Activated T-helper 17 cell treated with anti-CD3 and anti-CD28 coated beads, Interleukin-2, amount 50 U/mL, for 72 hours (primary cell): ENCODE measurements at regions not wholly inside any gene's neighbourhood (a gene's known extent, or its start where the extent isn't known, plus 50 kb on each side); places are given as distances from the start of the nearest gene placed in this dataset.
"Not testable (repeated sequence)": the region's sequence is repeated elsewhere in the genome, so short reads cannot be mapped to it uniquely, and the experiment has no call there.

Experiments used
- ATAC-seq: fragments of 150-1000 bp; cut with Tn5 transposase; replicated peaks from 2 replicates; pipeline ENCODE4 v1.10.0; 2021; ENCODE audit warnings: mild to moderate bottlenecking, moderate library complexity
- H3K27ac Mint-ChIP-seq: one replicate; pipeline ENCODE4 v1.8.0; 2022; ENCODE audit warnings: mixed read lengths
- H3K27me3 Mint-ChIP-seq: one replicate; pipeline ENCODE4 v1.8.0; 2022; ENCODE audit warnings: mixed read lengths
- H3K36me3 Mint-ChIP-seq: one replicate; pipeline ENCODE4 v1.8.0; 2022; ENCODE audit warnings: low read depth, mild to moderate bottlenecking, mixed read lengths
- H3K4me1 Mint-ChIP-seq: one replicate; pipeline ENCODE4 v1.8.0; 2022; ENCODE audit warnings: mixed read lengths
- H3K4me3 Mint-ChIP-seq: one replicate; pipeline ENCODE4 v1.8.0; 2022; ENCODE audit warnings: mild to moderate bottlenecking, mixed read lengths
- H3K9me3 Mint-ChIP-seq: one replicate; pipeline ENCODE4 v1.8.0; 2022; ENCODE audit warnings: mixed read lengths

DNA sequence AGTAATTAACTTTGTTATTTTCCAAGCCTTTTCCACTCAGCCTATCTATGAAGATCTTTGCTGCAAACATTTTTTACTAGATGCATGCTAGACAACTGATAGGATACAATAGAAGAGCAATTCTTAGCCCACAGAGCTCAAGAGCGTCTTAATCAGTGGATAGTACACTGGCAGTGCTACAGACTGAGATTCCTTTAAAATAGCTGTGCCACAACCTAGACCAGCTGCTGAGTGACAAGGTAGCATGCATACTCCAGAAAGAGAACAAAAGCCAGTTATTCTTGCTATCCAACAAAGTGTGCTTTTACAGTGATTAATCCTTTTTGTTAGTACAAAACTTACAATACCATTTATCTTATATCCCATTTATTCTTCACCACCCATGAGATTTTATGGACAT is 507.9 kb upstream of the SYT4 start:
- H3K4me1 Mint-ChIP-seq: no peaks in the 10 kb centered on the region
- H3K27ac Mint-ChIP-seq: no peak overlapping the region
- peaks cover 5% of the 10 kb centered on the region for H3K9me3 Mint-ChIP-seq
- H3K4me3 Mint-ChIP-seq: no peak overlapping the region
- no peaks in the 10 kb centered on the region for H3K36me3 Mint-ChIP-seq
- H3K27me3 Mint-ChIP-seq: no peaks in the 10 kb centered on the region
- no peak for ATAC-seq

DNA sequence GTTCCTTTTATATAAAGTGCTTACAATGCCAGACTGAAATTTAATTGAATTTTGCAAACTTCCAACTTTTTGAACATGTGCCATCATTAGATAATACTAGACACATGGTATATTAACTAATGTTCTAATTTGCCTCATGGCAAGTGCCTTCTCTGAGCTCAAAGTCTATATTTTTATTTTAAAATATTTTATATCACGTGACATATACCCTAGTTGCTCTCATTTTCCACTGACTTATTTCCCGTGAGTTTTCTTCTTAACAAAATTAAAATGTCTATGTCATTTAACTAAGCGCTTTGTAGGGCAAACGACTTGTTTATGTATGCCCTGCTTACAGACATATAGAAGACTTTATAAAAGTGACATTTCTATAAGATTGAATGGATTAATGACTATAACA is 509.6 kb upstream of the SYT4 start:
- no peak overlapping the region for H3K27ac Mint-ChIP-seq
- H3K4me3 Mint-ChIP-seq: no peak overlapping the region
- H3K36me3 Mint-ChIP-seq: no peaks in the 10 kb centered on the region
- no peaks in the 10 kb centered on the region for H3K27me3 Mint-ChIP-seq
- no peak for ATAC-seq
- H3K9me3 Mint-ChIP-seq: peaks cover 8% of the 10 kb centered on the region
- H3K4me1 Mint-ChIP-seq: no peaks in the 10 kb centered on the region

DNA sequence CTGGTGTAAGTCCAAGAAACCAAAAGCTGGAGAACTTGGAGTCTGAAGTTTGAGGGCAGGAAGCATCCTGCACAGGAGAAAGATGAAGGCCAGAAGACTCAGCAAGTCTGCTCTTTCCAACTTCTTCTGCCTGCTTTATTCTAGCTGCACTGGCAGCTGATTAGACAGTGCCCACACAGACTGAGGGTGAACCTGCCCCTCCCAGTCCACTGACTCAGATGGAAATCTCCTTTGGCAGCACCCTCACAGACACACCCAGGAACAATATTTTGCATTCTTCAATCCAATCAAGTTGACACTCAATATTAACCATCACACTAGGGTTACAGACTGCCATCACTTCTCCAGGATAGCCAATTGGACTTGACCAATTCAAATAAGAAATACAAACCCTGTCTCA is 510.4 kb upstream of the SYT4 start:
- not testable (repeated sequence) for H3K9me3 Mint-ChIP-seq, H3K27ac Mint-ChIP-seq, ATAC-seq, H3K4me3 Mint-ChIP-seq, H3K36me3 Mint-ChIP-seq, H3K4me1 Mint-ChIP-seq, H3K27me3 Mint-ChIP-seq

DNA sequence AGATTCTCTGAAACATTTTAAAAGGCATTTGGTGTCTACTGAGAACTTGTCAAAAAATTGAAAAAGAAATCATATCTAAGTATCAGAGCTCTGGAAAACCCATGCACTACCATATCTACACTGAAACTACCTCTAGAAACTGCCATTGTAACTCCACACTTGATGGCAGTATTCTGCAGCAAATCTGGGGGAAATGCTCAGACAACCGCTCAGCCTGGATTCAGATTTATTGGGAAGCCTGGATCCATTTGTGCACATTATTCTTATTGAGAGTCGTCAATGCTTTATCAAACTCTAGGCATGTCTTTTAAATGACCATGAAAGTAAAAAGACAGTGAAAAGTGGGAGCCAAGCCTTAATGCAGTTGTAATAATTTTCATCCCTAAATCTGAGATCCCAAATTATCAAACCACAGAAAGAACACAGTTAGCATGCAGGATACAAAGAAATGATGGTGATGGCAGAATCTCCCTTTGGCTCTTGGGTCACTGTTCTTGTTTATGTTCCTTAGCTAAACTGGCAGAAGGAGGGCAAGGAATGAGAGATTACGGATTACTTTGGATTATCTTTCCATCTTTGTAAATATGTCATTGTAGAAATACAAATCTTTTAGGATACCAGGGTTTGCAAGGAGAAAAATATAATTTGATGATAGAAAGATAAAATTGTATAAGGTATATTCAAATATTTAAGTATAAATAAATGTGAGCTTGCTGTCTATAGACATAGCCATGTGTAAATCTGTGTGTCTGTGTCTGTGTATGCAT is 512.1 kb upstream of the SYT4 start:
- Mint-ChIP-seq H3K4me3 (no peak overlapping the region), H3K27me3 (no peaks in the 10 kb centered on the region), H3K4me1 (no peaks in the 10 kb centered on the region), H3K27ac (no peak overlapping the region), H3K36me3 (no peaks in the 10 kb centered on the region), H3K9me3 (peaks cover 4% of the 10 kb centered on the region)
- no peak for ATAC-seq

DNA sequence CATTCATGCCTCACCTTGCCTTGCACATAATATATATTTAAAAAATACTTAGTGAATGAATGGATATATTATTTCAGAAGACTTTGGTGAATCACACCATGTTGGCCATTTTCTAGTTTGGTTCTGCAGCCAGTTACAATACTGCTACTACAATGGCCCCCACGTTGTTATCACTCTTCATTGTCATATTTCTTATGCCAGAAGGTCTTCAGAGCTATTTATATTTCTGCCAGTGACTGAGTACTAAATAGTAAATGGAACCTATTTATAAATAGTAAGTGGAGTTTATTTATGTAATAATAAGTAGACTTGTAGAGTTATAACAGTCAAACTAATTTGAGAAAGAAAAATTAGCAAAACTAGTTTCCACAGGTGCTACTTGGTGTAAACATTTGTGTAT is 516.6 kb upstream of the SYT4 start:
- Mint-ChIP-seq H3K36me3 (no peaks in the 10 kb centered on the region), H3K27me3 (no peaks in the 10 kb centered on the region), H3K4me3 (no peak overlapping the region), H3K9me3 (peaks cover 4% of the 10 kb centered on the region), H3K27ac (no peak overlapping the region), H3K4me1 (no peaks in the 10 kb centered on the region)
- no peak for ATAC-seq

DNA sequence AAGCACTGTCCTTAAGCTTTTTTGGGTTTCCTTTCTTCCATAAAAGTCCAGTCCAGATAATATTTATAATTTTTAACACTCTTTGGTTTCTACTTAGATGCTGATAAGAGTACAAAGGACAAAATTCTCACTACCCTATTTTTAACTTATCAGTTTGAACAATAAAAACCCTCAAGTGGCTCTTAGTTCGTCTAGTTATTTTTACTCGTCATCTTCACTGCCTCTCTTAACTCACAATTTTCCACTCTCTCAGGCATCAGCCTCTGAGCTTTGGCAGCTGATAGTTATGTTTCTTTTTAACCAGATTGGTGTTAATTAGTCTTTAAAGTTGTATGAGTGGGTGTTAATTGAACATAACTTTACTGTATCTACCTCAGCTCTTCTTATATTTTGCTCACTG is 517.1 kb upstream of the SYT4 start:
- Mint-ChIP-seq H3K4me3 (no peak overlapping the region), H3K4me1 (no peaks in the 10 kb centered on the region), H3K27ac (no peak overlapping the region), H3K36me3 (no peaks in the 10 kb centered on the region), H3K27me3 (no peaks in the 10 kb centered on the region), H3K9me3 (peaks cover 4% of the 10 kb centered on the region)
- no peak for ATAC-seq

DNA sequence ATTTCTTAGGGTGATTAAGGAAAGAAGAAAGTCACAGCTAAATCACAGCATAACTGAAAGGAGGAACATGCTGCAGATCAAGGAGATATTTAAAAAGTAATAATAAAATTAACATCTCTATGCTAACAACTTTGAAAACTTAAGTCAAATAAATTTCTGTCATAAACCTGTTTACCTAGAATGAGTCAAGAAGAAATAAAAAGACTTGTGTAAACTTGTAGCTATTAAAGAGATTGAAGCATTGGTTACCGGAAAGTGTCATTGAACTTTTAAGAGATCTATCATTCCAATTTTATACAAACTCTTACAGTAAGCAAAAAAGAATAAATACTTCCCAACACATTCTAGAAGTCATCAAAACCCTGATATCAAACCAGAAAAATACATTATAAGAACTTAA is 520.1 kb upstream of the SYT4 start:
- H3K36me3 Mint-ChIP-seq: no peaks in the 10 kb centered on the region
- no peak overlapping the region for H3K4me3 Mint-ChIP-seq
- ATAC-seq: no peak
- H3K27me3 Mint-ChIP-seq: no peaks in the 10 kb centered on the region
- no peak overlapping the region for H3K27ac Mint-ChIP-seq
- H3K4me1 Mint-ChIP-seq: no peaks in the 10 kb centered on the region
- H3K9me3 Mint-ChIP-seq: peaks cover 8% of the 10 kb centered on the region

DNA sequence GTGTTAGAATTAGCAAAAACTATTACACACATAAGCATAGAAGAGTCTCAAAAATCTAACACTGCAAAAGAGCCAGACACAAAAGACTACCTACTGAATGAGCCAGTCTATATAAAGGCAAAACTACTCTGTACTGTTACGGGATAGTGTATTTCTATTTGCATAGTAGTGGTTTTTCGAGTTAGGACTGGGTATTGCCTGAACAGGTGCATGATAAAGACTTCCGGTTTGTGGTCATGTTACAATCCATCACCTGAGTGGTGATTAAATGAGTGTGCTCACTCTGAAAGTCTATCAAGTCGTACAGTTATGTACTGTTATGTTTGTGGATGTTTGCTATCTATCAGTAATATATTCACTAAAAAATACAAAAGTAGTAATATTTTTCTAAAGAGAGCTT is 523.3 kb upstream of the SYT4 start:
- Mint-ChIP-seq H3K36me3 (no peaks in the 10 kb centered on the region), H3K9me3 (peaks cover 17% of the 10 kb centered on the region), H3K4me1 (no peaks in the 10 kb centered on the region), H3K27ac (no peak overlapping the region), H3K27me3 (no peaks in the 10 kb centered on the region), H3K4me3 (no peak overlapping the region)
- no peak for ATAC-seq

DNA sequence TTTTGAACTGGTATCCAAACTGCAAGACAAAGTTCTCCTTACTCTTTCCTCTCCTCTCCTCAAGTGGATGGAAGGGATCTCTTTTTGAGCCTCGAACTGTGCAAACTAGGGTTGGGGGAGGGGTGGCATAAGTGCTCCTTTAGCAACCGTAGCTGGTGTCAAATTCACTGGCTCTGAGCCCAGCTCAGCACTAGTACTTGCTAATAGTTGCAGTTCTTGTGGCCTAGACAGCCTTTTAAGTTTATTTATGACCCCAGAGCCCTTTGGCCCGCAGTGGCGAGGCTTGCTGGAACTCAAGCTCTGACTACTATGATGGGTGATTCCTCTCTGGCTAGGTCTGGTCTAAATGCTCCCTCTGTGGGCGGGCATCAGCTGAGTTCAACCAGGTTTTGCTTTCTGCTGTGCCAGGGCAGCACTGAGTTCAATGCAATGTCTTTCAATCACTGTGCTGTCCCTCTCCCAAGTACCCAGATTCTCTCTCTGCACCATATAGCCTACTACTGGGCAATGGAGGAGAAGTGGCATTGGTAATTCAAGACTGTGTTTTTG is 528.4 kb upstream of the SYT4 start:
- Mint-ChIP-seq H3K4me1 (no peaks in the 10 kb centered on the region), H3K27me3 (no peaks in the 10 kb centered on the region), H3K4me3 (no peak overlapping the region), H3K36me3 (no peaks in the 10 kb centered on the region), H3K9me3 (peaks cover 24% of the 10 kb centered on the region), H3K27ac (no peak overlapping the region)
- ATAC-seq: no peak

DNA sequence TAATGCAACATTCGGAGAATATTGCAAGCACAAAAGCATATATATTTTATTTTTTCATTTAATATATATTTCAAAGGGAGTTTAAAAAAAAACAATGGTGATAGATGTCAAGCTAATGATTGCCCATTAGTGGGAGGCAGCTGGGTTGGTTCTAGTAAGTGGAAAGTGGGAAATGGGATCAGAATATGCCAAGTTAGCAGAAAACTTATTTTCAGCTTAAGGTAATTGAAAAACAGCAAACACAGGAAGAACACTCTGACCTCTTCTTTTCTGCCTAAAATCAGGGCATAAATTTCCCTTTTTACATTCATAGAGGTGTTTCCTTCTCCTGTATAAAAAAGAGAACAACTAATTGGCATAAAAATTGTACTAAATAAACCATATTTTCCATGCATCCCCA is 535.3 kb upstream of the SYT4 start:
- H3K36me3 Mint-ChIP-seq: no peaks in the 10 kb centered on the region
- H3K9me3 Mint-ChIP-seq: peaks cover 4% of the 10 kb centered on the region
- H3K4me1 Mint-ChIP-seq: no peaks in the 10 kb centered on the region
- H3K4me3 Mint-ChIP-seq: no peak overlapping the region
- ATAC-seq: no peak
- no peak overlapping the region for H3K27ac Mint-ChIP-seq
- no peaks in the 10 kb centered on the region for H3K27me3 Mint-ChIP-seq

DNA sequence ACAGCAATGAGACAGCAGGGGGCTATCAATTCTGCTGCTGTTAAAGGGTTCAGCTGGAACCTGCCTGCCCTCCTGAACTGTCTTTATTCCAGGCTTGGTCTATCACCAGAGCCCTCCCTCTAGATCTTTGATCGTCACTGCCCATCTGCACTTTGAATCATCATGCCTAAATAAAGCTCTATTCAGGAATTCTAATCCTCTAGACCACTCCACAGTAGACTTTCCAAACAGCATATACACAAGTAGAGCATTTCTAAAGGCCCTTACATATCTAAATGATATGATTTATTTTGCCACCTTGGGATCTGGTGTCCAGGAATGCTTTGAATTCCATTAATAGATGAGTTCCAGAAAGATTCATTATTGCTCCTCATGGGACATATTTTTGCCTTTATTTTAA is 542.1 kb upstream of the SYT4 start:
- Mint-ChIP-seq H3K4me3 (no peak overlapping the region), H3K27ac (no peak overlapping the region), H3K27me3 (no peaks in the 10 kb centered on the region), H3K9me3 (peaks cover 7% of the 10 kb centered on the region), H3K4me1 (no peaks in the 10 kb centered on the region), H3K36me3 (no peaks in the 10 kb centered on the region)
- no peak for ATAC-seq

DNA sequence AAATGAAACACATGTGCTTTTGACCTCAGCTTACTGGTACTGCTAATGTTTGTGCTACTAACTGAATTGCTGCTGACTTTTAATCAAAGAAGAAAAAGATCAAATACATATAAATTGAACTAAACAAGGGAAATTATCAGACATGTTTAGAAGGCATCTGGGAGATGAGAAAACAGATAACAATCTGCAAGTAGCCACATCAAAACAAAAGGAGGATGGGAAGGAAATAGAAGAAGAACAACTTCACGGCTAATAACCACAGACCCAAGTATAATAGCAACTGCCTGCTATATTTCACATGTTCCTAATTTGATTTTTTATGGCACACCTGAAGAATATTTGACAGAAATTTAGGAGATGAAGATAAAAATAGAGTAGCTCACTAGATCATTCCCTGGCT is 542.6 kb upstream of the SYT4 start:
- Mint-ChIP-seq H3K4me1 (no peaks in the 10 kb centered on the region), H3K36me3 (no peaks in the 10 kb centered on the region), H3K9me3 (peaks cover 7% of the 10 kb centered on the region), H3K4me3 (no peak overlapping the region), H3K27ac (no peak overlapping the region), H3K27me3 (no peaks in the 10 kb centered on the region)
- ATAC-seq: no peak

DNA sequence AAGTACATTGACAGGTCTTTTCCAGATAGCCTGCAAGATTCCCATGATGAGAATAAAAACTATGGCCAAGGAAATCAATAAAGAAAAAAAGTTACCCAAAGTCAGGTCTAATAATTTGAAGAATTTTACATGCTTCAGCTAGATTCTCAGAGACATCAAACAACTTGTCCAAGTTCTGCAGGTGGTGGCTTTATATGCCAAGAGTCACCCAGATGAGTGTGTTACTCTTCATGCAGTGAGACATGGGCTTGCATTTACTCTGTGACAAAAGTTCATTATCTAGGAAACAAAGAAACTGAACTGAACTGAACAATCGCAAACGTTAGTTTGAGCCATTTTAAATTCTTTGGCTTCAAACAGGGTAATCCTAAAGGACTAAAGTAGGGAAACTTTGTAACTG is 548.5 kb upstream of the SYT4 start:
- ATAC-seq: no peak
- no peaks in the 10 kb centered on the region for H3K4me1 Mint-ChIP-seq
- H3K27ac Mint-ChIP-seq: no peak overlapping the region
- peaks cover 8% of the 10 kb centered on the region for H3K9me3 Mint-ChIP-seq
- no peaks in the 10 kb centered on the region for H3K36me3 Mint-ChIP-seq
- no peaks in the 10 kb centered on the region for H3K27me3 Mint-ChIP-seq
- no peak overlapping the region for H3K4me3 Mint-ChIP-seq

DNA sequence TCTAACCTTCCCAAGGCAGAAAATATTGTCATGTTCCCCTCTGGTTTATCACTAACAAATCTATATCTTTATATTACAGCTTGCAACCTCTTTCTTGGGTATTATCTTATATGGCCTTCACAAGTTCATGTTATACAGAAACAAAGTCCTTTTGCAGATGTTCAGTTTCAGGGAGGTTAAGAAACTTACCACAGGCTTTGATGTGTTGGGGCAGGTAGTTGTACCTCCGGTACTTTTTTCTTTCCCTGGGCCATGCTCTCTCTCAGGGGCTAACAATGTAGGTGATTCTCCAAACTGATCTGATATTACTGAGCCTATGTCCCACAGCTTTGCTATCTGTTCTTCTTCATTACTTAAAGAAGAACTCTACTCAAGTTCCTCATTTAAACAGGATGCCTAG is 548.9 kb upstream of the SYT4 start:
- ATAC-seq: no peak
- H3K9me3 Mint-ChIP-seq: peaks cover 8% of the 10 kb centered on the region
- no peaks in the 10 kb centered on the region for H3K4me1 Mint-ChIP-seq
- no peak overlapping the region for H3K27ac Mint-ChIP-seq
- H3K36me3 Mint-ChIP-seq: no peaks in the 10 kb centered on the region
- H3K4me3 Mint-ChIP-seq: no peak overlapping the region
- no peaks in the 10 kb centered on the region for H3K27me3 Mint-ChIP-seq

DNA sequence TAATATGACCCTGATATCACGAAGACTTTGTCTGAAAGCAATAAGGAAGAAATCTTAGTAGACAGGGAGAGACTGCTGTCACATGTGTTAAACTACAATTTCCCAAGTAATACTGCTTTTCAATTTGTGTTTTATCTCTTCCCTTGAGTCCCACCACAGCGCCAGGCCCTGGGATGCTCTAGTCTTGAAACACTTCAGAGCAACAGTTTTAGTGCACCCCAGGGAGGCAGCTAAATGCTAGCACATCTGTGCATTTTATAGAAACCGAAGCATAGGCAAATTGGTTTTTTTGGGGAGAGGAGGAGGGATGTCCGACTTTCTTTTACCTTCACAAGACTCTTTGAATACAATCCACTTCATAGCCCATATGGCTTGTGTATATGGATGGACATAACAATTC is 550.0 kb upstream of the SYT4 start:
- no peaks in the 10 kb centered on the region for H3K27me3 Mint-ChIP-seq
- H3K27ac Mint-ChIP-seq: no peak overlapping the region
- no peaks in the 10 kb centered on the region for H3K36me3 Mint-ChIP-seq
- H3K4me3 Mint-ChIP-seq: no peak overlapping the region
- no peaks in the 10 kb centered on the region for H3K4me1 Mint-ChIP-seq
- ATAC-seq: no peak
- H3K9me3 Mint-ChIP-seq: peaks cover 8% of the 10 kb centered on the region

DNA sequence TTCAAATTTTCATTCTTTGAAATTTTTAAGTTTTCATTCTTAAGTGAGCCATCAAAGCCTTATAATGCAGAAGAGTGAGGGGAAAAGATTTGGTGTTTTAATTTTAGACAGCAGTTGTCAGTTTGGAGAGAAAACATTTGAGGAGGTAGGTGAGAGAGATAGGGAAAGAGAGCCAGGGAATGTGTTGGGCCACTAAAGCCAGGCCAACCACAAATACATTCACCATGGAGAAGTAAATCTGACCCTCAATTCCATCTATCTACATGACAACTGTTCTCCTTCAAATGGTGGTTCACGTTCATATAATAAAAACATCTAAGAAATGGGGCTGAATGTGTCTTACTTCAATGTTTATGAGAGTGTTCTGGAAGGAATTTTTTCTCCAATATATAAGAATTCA is 553.0 kb upstream of the SYT4 start:
- Mint-ChIP-seq H3K36me3 (no peaks in the 10 kb centered on the region), H3K9me3 (peaks cover 13% of the 10 kb centered on the region), H3K27ac (no peak overlapping the region), H3K4me1 (no peaks in the 10 kb centered on the region), H3K27me3 (no peaks in the 10 kb centered on the region), H3K4me3 (no peak overlapping the region)
- ATAC-seq: no peak
